PC-3 (cell line): ENCODE measurements at regions not wholly inside any gene's neighbourhood (a gene's known extent, or its start where the extent isn't known, plus 50 kb on each side); places are given as distances from the start of the nearest gene placed in this dataset.

ENCODE experiments used
- ATAC-seq: fragments of 200-7000 bp; cut with Tn5 transposase; 2 replicates; pipeline ENCODE4 v1.9.1; 2020; ENCODE audit warnings: mild to moderate bottlenecking, moderate library complexity
- BruUV-seq: library from RNA; stranded (reverse); fragments of 400-500 nt; replicated peaks from 2 replicates; lab custom pipeline; 2021; lab: Mats Ljungman, UMichigan
- CTCF ChIA-PET: fragments of 300-600 bp; sonication (Branson Sonifier 250); formaldehyde crosslinking; loops from one replicate; lab custom pipeline; 2022; ENCODE audit warnings: antibody characterized with exemption; lab: Charles Lee
- POLR2A ChIA-PET: fragments of 300-600 bp; sonication (Branson Sonifier 250); formaldehyde crosslinking; loops from one replicate; lab custom pipeline; 2022; ENCODE audit warnings: antibody characterized with exemption; ENCODE audit not compliant: unreplicated experiment; lab: Charles Lee
- DNase-seq: peaks from one replicate; pipeline ENCODE4 v3.0.0-alpha.2; 2015
- H2AFZ ChIP-seq: fragments of 300-600 bp; sonication (generic); 2 replicates; pipeline ENCODE4 v1.6.0; 2016; ENCODE audit warnings: antibody characterized with exemption, low read length
- H3F3A ChIP-seq: fragments of 300-600 bp; sonication (generic); one replicate; pipeline ENCODE4 v1.6.0; 2017; ENCODE audit warnings: antibody characterized with exemption, low read length, control low read depth, mild to moderate bottlenecking; ENCODE audit not compliant: unreplicated experiment
- H3K27ac ChIP-seq: fragments of 300-600 bp; sonication (generic); 2 replicates; pipeline ENCODE4 v1.5.1; 2016; ENCODE audit warnings: mild to moderate bottlenecking, low read length
- H3K27me3 ChIP-seq: fragments of 300-600 bp; sonication (generic); 2 replicates; pipeline ENCODE4 v1.6.1; 2016; ENCODE audit warnings: low read length, mixed read lengths
- H3K36me3 ChIP-seq: fragments of 300-600 bp; sonication (generic); 2 replicates; pipeline ENCODE4 v1.6.1; 2016; ENCODE audit warnings: low read depth, mixed run types, low read length, mixed read lengths
- H3K4me1 ChIP-seq: fragments of 300-600 bp; sonication (generic); 2 replicates; pipeline ENCODE4 v1.5.1; 2016; ENCODE audit warnings: low read length; ENCODE audit not compliant: insufficient read depth
- H3K4me2 ChIP-seq: fragments of 300-600 bp; sonication (generic); 2 replicates; pipeline ENCODE4 v1.6.0; 2016; ENCODE audit warnings: low read length
- H3K4me3 ChIP-seq: fragments of 300-600 bp; sonication (generic); 2 replicates; pipeline ENCODE4 v1.5.1; 2016; ENCODE audit warnings: mild to moderate bottlenecking, low read length, mixed read lengths
- H3K79me2 ChIP-seq: fragments of 300-600 bp; sonication (generic); 2 replicates; pipeline ENCODE4 v1.6.1; 2017; ENCODE audit warnings: low read length, mixed read lengths
- H3K9ac ChIP-seq: fragments of 300-600 bp; sonication (generic); 2 replicates; pipeline ENCODE4 v1.6.0; 2016; ENCODE audit warnings: mild to moderate bottlenecking, low read length
- H3K9me2 ChIP-seq: fragments of 300-600 bp; sonication (generic); replicated peaks from 2 replicates; pipeline ENCODE4 v1.6.1; 2016; ENCODE audit warnings: mixed run types, low read length, mixed read lengths
- H3K9me3 ChIP-seq: fragments of 300-600 bp; sonication (generic); 2 replicates; pipeline ENCODE4 v1.6.1; 2016; ENCODE audit warnings: low read length, mixed read lengths
- H4K20me1 ChIP-seq: fragments of 300-600 bp; sonication (generic); 2 replicates; pipeline ENCODE4 v1.6.1; 2016; ENCODE audit warnings: low read length, mixed read lengths
- EZH2 ChIP-seq: fragments of 300-600 bp; sonication (generic); IDR thresholded peaks from one replicate; pipeline ENCODE4 v1.6.1; 2017; ENCODE audit warnings: antibody characterized with exemption, mild to moderate bottlenecking, low read length; ENCODE audit not compliant: unreplicated experiment
- EZH2phosphoT487 ChIP-seq: fragments of 300-600 bp; sonication (generic); IDR thresholded peaks from 2 replicates; pipeline ENCODE4 v1.6.1; 2018; ENCODE audit warnings: mild to moderate bottlenecking, antibody characterized with exemption, low read length, borderline replicate concordance
- intact Hi-C: fragments of 100-400 bp; cut with micrococcal nuclease; formaldehyde crosslinking; loops from 2 replicates; pipeline ENCODE4 v1.9.0; 2023
- TF ChIP-seq, protein P1 (sequence below): fragments of 300-600 bp; sonication (generic); conservative IDR thresholded peaks from 2 replicates; pipeline ENCODE4 v1.5.1; 2017; ENCODE audit warnings: antibody characterized with exemption, low read depth, mild to moderate bottlenecking, low read length

DNA sequence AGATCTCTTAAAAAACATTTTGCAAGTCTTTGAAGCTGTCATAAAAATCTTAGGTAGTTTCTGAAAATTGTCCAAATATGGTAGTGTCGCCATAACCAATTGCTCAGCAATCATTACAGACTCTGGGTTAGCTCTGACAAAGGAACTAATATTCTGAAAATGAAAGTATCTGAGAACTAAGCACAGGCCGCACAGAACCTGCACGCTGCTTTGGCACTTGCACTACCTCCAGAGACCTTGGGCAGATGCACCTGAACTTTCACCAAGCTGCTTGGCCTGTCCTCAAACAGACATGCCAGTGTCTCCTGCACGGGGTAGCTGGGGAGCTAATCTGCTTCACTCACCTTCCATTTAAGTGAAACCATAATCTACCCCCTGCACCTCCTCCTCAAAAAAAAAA is 317.0 kb downstream of the MAF start:
- Histone ChIP-seq H4K20me1 (no peaks in the 10 kb centered on the region), H3K9ac (no peak overlapping the region), H3K27ac (no peak overlapping the region), H2AFZ (no peak overlapping the region), H3K9me3 (no peaks in the 10 kb centered on the region), H3K9me2 (no peaks in the 10 kb centered on the region), H3K4me3 (no peak overlapping the region), H3K36me3 (no peaks in the 10 kb centered on the region), H3K27me3 (no peaks in the 10 kb centered on the region), H3K4me1 (no peaks in the 10 kb centered on the region), H3K4me2 (no peak overlapping the region), H3K79me2 (no peaks in the 10 kb centered on the region), H3F3A (no peaks in the 10 kb centered on the region)
- BruUV-seq: no TSS peak
- TF ChIP-seq EZH2: no peak
- TF ChIP-seq, protein P1, sequence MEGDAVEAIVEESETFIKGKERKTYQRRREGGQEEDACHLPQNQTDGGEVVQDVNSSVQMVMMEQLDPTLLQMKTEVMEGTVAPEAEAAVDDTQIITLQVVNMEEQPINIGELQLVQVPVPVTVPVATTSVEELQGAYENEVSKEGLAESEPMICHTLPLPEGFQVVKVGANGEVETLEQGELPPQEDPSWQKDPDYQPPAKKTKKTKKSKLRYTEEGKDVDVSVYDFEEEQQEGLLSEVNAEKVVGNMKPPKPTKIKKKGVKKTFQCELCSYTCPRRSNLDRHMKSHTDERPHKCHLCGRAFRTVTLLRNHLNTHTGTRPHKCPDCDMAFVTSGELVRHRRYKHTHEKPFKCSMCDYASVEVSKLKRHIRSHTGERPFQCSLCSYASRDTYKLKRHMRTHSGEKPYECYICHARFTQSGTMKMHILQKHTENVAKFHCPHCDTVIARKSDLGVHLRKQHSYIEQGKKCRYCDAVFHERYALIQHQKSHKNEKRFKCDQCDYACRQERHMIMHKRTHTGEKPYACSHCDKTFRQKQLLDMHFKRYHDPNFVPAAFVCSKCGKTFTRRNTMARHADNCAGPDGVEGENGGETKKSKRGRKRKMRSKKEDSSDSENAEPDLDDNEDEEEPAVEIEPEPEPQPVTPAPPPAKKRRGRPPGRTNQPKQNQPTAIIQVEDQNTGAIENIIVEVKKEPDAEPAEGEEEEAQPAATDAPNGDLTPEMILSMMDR: no peak
- no peak for TF ChIP-seq EZH2phosphoT487
- ATAC-seq: no peak
- intact Hi-C loops: no loop called here
- ChIA-PET POLR2A (no interaction called here), CTCF (no interaction called here)
- DNase-seq: no peak

DNA sequence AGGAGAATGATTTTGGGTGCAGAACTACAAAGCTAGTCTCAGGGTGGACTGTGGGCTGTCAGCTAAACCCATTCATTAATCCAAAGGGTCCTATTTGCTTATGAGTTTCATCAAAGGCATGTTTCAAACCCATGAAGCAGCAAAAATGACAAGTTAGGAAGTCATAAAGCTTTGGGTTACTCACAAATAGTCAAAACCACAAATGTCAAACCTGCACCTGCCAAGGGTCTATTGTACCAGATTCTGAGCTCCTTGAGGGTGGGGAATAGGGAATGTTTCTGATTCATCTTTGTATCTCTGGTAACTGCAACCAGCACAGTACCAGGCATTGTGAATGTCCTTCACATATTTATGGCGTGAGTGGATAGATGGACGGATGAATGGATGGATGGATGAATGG is 317.7 kb downstream of the MAF start:
- TF ChIP-seq EZH2phosphoT487 (no peak), EZH2 (no peak)
- TF ChIP-seq, protein P1: no peak
- Histone ChIP-seq H3K9me2 (no peaks in the 10 kb centered on the region), H3F3A (no peaks in the 10 kb centered on the region), H2AFZ (no peak overlapping the region), H3K4me1 (no peaks in the 10 kb centered on the region), H4K20me1 (no peaks in the 10 kb centered on the region), H3K27ac (no peak overlapping the region), H3K27me3 (no peaks in the 10 kb centered on the region), H3K4me3 (no peak overlapping the region), H3K36me3 (no peaks in the 10 kb centered on the region), H3K9me3 (no peaks in the 10 kb centered on the region), H3K79me2 (no peaks in the 10 kb centered on the region), H3K9ac (no peak overlapping the region), H3K4me2 (no peak overlapping the region)
- no TSS peak for BruUV-seq
- DNase-seq (no peak), ATAC-seq (no peak)
- intact Hi-C loops: no loop called here
- ChIA-PET CTCF (no interaction called here), POLR2A (no interaction called here)

DNA sequence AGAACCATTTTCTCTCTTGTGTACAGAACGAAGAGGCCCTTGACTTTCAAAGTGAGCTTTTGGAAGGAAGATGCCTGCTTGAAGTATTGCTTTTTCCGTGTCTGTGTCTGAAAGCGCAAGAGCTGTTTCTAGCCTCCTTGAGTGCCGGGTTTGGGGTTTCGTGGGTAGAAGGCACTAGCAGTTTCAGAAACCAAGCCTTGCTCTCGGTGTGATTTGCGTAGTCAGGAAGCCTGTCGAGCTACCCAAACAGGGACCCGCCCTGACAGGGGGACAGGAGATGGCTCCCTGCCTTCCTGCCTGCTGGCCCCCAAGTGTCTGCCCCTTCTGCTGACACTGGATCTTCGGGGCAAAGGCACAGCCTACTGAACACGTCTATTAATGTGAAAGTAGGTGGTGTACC is 322.0 kb downstream of the MAF start:
- H3K4me3 ChIP-seq: no peak overlapping the region
- H3K9me2 ChIP-seq: no peaks in the 10 kb centered on the region
- ChIA-PET POLR2A (no interaction called here), CTCF (no interaction called here)
- no peaks in the 10 kb centered on the region for H3K27me3 ChIP-seq
- BruUV-seq: no TSS peak
- no peaks in the 10 kb centered on the region for H3K36me3 ChIP-seq
- DNase-seq (no peak), ATAC-seq (no peak)
- no peak overlapping the region for H3K4me2 ChIP-seq
- no peak overlapping the region for H3K9ac ChIP-seq
- H3K27ac ChIP-seq: no peak overlapping the region
- no peak overlapping the region for H2AFZ ChIP-seq
- intact Hi-C loops: no loop called here
- no peaks in the 10 kb centered on the region for H3K9me3 ChIP-seq
- H4K20me1 ChIP-seq: no peaks in the 10 kb centered on the region
- H3K4me1 ChIP-seq: no peaks in the 10 kb centered on the region
- H3K79me2 ChIP-seq: no peaks in the 10 kb centered on the region
- TF ChIP-seq EZH2phosphoT487 (no peak), EZH2 (no peak)
- TF ChIP-seq, protein P1: no peak
- no peaks in the 10 kb centered on the region for H3F3A ChIP-seq
